Panc1 (cell line): ENCODE measurements at regions not wholly inside any gene's neighbourhood (a gene's known extent, or its start where the extent isn't known, plus 50 kb on each side); places are given as distances from the start of the nearest gene placed in this dataset.

Source experiments
- POLR2AphosphoS5 ChIP-seq: IDR thresholded peaks from 2 replicates; pipeline ENCODE4 v1.6.1; 2012; ENCODE audit warnings: mild to moderate bottlenecking, low read depth, low read length, moderate library complexity
- SIN3A ChIP-seq: IDR thresholded peaks from 2 replicates; pipeline ENCODE4 v1.6.1; 2012; ENCODE audit warnings: low read depth, mild to moderate bottlenecking, low read length, moderate library complexity, borderline replicate concordance; ENCODE audit not compliant: insufficient read depth
- TF ChIP-seq, protein P1 (sequence below): fragments of 450-650 bp; IDR thresholded peaks from 2 replicates; pipeline ENCODE4 v1.5.1; 2017; ENCODE audit warnings: mild to moderate bottlenecking

DNA sequence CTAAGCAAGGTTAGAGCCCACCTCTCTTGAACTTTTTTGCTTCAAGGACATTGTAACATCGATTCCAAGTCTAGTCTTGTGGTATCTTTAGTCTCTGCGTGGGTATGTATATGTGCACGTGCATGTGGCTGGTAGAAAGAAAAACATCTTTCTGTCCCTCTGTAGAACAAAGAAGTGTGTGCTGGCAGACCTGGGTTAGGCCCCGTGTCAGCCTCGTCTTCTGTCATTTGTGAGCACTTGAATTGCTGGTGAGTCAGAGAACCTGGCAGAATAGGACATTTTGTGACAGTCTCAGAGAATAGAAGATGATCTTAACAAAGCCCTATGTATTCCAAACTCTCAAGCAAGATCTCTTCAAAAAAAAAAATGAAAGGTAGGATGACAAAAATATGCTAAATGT is 102.2 kb upstream of the ATP10A start:
- TF ChIP-seq POLR2AphosphoS5: no peak
- TF ChIP-seq, protein P1, sequence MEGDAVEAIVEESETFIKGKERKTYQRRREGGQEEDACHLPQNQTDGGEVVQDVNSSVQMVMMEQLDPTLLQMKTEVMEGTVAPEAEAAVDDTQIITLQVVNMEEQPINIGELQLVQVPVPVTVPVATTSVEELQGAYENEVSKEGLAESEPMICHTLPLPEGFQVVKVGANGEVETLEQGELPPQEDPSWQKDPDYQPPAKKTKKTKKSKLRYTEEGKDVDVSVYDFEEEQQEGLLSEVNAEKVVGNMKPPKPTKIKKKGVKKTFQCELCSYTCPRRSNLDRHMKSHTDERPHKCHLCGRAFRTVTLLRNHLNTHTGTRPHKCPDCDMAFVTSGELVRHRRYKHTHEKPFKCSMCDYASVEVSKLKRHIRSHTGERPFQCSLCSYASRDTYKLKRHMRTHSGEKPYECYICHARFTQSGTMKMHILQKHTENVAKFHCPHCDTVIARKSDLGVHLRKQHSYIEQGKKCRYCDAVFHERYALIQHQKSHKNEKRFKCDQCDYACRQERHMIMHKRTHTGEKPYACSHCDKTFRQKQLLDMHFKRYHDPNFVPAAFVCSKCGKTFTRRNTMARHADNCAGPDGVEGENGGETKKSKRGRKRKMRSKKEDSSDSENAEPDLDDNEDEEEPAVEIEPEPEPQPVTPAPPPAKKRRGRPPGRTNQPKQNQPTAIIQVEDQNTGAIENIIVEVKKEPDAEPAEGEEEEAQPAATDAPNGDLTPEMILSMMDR: no peak
- TF ChIP-seq SIN3A: no peak
